HK-2 (cell line): ENCODE measurements at regions not wholly inside any gene's neighbourhood (a gene's known extent, or its start where the extent isn't known, plus 50 kb on each side); places are given as distances from the start of the nearest gene placed in this dataset.

ENCODE experiments used
- DNase-seq: peaks from one replicate; pipeline ENCODE4 v3.0.0-alpha.2; 2018; ENCODE audit not compliant: unreplicated experiment

GRCh38 chr4:14096396-14096965 is 469.0 kb upstream of the BOD1L1 start:
- DNase-seq = no peak

- DNase-seq = no peak
Observed at GRCh38 chr4:14100349-14100748, 472.8 kb upstream of the BOD1L1 start.

- DNase-seq = peak; percentile 5
Observed at GRCh38 chr4:14110407-14110806, 482.9 kb upstream of the BOD1L1 start.

GRCh38 chr4:14111730-14112181 is 484.2 kb upstream of the BOD1L1 start:
- no peak for DNase-seq

GRCh38 chr4:14115106-14115505 is 487.6 kb upstream of the BOD1L1 start:
- no peak for DNase-seq

GRCh38 chr4:14117575-14118238 is 490.2 kb upstream of the BOD1L1 start:
- DNase-seq = no peak

DNA sequence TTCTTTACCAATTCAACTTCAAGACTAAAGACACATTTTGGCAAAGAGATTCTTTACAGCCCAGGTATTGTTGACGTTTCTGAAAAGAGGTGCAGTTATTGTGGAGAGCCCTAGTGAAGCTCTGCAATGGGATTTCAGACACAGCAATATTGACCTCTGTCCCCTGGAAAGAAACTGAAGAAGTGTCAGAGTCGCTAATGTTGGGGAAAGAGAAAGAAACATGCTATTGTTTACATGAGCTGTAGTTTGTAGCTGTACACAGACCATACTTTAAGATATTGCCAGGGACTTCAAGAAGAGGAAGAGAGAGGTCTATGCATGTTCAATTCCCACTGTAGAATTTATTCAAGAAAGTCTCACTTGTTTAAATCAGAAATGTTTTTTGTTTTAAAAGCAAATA is 497.3 kb upstream of the BOD1L1 start:
- DNase-seq = no peak

DNA sequence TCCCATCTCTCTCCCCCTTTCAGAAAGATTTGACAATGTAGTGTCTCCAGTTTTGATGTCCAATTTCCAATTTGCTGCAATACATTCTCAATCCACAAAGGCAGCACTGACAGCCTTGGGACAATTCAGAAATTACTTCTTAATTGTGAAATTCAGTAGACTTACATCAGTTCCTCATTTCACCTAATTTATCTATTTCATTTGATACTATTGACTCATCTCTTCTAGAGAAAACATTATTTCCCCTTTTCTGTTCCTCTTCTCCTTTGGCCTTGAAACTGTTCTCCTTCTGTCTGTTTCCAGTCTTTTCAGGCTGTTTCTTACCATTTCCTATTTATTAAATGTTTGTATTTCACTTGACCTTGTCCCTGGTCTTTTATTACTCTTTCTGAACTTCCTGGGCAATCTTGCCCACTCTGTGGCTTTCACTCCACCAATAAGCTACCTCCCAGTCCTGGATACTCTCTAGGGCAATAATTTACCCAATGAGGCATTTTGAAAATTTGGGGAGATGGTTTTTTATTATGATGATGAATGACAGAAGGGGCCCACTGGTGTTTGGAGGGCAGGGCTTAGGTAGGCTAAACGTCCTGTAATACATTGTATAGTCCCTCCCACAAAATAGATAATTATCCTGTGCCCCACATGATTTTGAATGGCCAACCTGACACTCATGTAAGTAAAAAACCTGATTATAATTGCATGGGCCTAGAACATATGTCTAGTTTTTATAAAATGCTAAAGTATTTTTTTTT is 498.0 kb upstream of the BOD1L1 start:
- DNase-seq = no peak

- DNase-seq = no peak
Observed at GRCh38 chr4:14130551-14130950, 503.0 kb upstream of the BOD1L1 start.

- no peak for DNase-seq
Observed at GRCh38 chr4:14131335-14131734, 503.8 kb upstream of the BOD1L1 start.

DNA sequence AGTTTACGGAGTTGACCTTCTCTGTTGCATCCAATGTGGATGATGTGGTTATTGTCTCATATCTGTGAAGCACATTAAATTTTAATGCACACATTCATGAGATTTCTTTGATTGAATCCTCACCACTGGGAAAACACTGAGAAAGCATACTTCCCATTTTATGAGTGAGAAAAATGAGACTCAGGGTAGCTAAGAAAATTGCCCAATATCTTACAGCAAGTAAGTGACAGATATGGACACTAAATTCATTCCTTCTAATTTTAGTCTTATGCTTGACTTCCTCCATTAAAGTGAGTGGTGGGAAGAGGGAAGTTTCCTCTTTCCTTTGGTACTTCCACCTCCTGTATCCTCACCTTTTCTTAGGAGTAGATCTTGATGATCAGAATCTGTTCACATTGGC is 504.8 kb upstream of the BOD1L1 start:
- no peak for DNase-seq

GRCh38 chr4:14138106-14138505 is 510.6 kb upstream of the BOD1L1 start:
- no peak for DNase-seq

- DNase-seq = no peak
Observed at GRCh38 chr4:14143892-14144291, 516.4 kb upstream of the BOD1L1 start.

- DNase-seq = no peak
Observed at GRCh38 chr4:14149176-14150053, 521.9 kb upstream of the BOD1L1 start.

DNA sequence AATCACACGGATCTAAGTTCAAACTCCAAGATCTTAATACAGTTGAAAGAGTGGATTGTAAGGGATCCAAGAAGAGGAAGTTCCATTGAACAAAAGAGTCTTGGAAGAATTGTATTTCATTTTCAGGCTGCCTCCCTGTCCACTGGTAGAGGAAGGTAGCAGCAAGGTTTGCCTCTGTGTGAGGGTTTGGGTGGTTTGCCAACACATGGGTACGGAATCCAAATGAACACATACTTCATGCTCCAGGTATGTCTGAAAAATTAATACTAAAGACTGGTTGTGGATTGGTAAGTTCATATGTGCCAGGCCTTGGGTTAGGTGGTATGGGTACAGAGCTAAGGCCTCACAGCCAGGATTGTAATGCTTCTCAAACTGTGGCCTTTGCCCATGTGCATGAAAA is 523.6 kb upstream of the BOD1L1 start:
- DNase-seq = no peak

- no peak for DNase-seq
Observed at GRCh38 chr4:14152834-14153519, 525.5 kb upstream of the BOD1L1 start.

- DNase-seq = no peak
Observed at GRCh38 chr4:14155803-14156202, 528.3 kb upstream of the BOD1L1 start.

GRCh38 chr4:14157262-14157661 is 529.7 kb upstream of the BOD1L1 start:
- DNase-seq = no peak

- no peak for DNase-seq
Observed at GRCh38 chr4:14165222-14165920, 537.8 kb upstream of the BOD1L1 start.

GRCh38 chr4:14167876-14168510 is 540.5 kb upstream of the BOD1L1 start:
- no peak for DNase-seq
